Lung (tissue), 11 donors: ENCODE measurements at regions not wholly inside any gene's neighbourhood (a gene's known extent, or its start where the extent isn't known, plus 50 kb on each side); places are given as distances from the start of the nearest gene placed in this dataset.

Experiments
- ATAC-seq: fragments of 200-7000 bp; cut with Tn5 transposase; one replicate; pipeline ENCODE4 v1.9.1; 2020; ENCODE audit warnings: moderate number of reproducible peaks; ENCODE audit not compliant: insufficient read depth, low FRiP score
- DNase-seq, 3 donors: peaks; one replicate each; pipeline ENCODE4 v3.0.0-alpha.2; 2013 to 2017
- H3K27ac ChIP-seq, 2 donors: one replicate each; pipeline ENCODE4 v1.5.1; 2013; ENCODE audit warnings: mild to moderate bottlenecking in 2 of 2, moderate library complexity in 2 of 2, control low read depth in 1 of 2, inconsistent platforms in 1 of 2, low read depth in 1 of 2, low read length in 1 of 2
- H3K27me3 ChIP-seq, 3 donors: one replicate each; pipeline ENCODE4 v1.5.1; 2013; ENCODE audit warnings: low read length in 2 of 3; ENCODE audit not compliant: control insufficient read depth in 3 of 3, insufficient read depth in 3 of 3
- H3K36me3 ChIP-seq, 4 donors: one replicate each; pipeline ENCODE4 v1.5.1; 2013; ENCODE audit warnings: low read length in 4 of 4, mild to moderate bottlenecking in 1 of 4, moderate library complexity in 1 of 4; ENCODE audit not compliant: control insufficient read depth in 4 of 4, insufficient read depth in 4 of 4
- H3K4me1 ChIP-seq, 5 donors: one replicate each; pipeline ENCODE4 v1.5.1; 2013; ENCODE audit warnings: low read length in 5 of 5, mild to moderate bottlenecking in 2 of 5, moderate library complexity in 1 of 5; ENCODE audit not compliant: control insufficient read depth in 5 of 5, insufficient read depth in 5 of 5
- H3K4me3 ChIP-seq: one replicate; pipeline ENCODE4 v1.5.1; 2013; ENCODE audit warnings: mild to moderate bottlenecking, control low read depth, moderate library complexity
- H3K9ac ChIP-seq, 2 donors: one replicate each; pipeline ENCODE4 v1.5.1; 2013; ENCODE audit warnings: low read length in 2 of 2, control low read depth in 1 of 2; ENCODE audit not compliant: insufficient read depth in 1 of 2
- H3K9me3 ChIP-seq, 4 donors: one replicate each; pipeline ENCODE4 v1.5.1; 2013; ENCODE audit warnings: low read length in 3 of 4, mild to moderate bottlenecking in 1 of 4, moderate library complexity in 1 of 4; ENCODE audit not compliant: control insufficient read depth in 4 of 4, insufficient read depth in 3 of 4
- WGBS, 2 donors: extraction: QIAGEN DNeasy Blood & Tissue Kit; methylation state at CpG; one replicate each; pipeline ENCODE4 v1.1.7; 2013; 5-methylcytosine and 5-hydroxymethylcytosine counted together
- TF ChIP-seq, protein P1 (sequence below): IDR thresholded peaks from 2 replicates; pipeline ENCODE4 v1.5.1; 2012; ENCODE audit warnings: mild to moderate bottlenecking; ENCODE audit errors: control extremely low read depth, extremely low read depth
- donor health status: control.
- donor health status: control.
- donor health status: Bipolar disorder and iron deficiency.
- donor health status: healthy.
- donor health status: DM: yes; HTN: yes; CAD: no.

DNA sequence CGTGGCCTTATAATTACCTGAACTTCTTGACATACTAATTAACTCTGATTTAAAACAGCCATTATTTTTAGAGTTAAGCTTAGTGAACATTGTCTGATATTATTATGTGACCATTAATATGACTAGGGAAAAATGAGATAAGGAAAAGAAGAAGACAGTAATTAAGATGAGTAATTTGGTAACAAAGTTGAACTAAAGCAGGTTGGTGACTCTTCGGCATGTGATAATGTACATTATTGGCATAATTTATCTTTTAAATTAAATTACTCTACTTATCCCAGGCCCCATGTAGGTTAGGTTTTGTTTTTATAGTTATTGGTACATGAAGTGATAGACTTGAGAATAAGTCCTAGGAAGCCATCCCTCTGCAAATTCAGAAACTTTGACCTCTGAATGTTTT lies 249.7 kb upstream of the CFAP20DC start:
- Histone ChIP-seq H3K27me3 (no peaks in the 10 kb centered on the region), H3K4me1 (peaks cover 0 to 3% (median 0%) of the 10 kb centered on the region in 5 donors), H3K36me3 (no peaks in the 10 kb centered on the region), H3K27ac (no peak overlapping the region), H3K9ac (no peak overlapping the region), H3K4me3 (no peak overlapping the region), H3K9me3 (peaks cover 0 to 8% (median 3%) of the 10 kb centered on the region in 4 donors)
- DNase-seq (no peak), ATAC-seq (no peak)
- TF ChIP-seq, protein P1, sequence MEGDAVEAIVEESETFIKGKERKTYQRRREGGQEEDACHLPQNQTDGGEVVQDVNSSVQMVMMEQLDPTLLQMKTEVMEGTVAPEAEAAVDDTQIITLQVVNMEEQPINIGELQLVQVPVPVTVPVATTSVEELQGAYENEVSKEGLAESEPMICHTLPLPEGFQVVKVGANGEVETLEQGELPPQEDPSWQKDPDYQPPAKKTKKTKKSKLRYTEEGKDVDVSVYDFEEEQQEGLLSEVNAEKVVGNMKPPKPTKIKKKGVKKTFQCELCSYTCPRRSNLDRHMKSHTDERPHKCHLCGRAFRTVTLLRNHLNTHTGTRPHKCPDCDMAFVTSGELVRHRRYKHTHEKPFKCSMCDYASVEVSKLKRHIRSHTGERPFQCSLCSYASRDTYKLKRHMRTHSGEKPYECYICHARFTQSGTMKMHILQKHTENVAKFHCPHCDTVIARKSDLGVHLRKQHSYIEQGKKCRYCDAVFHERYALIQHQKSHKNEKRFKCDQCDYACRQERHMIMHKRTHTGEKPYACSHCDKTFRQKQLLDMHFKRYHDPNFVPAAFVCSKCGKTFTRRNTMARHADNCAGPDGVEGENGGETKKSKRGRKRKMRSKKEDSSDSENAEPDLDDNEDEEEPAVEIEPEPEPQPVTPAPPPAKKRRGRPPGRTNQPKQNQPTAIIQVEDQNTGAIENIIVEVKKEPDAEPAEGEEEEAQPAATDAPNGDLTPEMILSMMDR: no peak
- WGBS, 2 donors: 93 to 96% methylated on average over 2 of the region's 2 CpGs

DNA sequence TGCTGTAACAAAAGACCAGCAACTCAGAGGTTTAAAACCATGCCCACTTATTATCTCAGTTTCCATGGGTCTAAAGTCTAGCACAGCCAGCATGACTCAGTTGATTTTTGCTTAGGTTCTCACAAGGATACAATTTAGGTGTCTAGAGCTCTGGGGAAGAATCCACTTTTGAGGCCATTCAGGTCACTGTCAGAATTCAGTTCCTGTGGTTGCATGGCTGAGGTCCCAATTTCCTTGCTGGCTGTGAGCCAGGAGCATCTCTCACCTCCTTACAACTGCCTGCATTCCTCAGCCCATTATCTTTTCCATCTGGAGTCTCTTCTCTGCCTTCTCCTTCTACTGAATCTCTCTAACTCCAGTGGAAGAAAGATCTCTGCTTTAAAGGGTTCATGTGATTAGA lies 240.5 kb upstream of the CFAP20DC start:
- no peak overlapping the region for H3K4me3 ChIP-seq
- H3K9me3 ChIP-seq: peaks cover 0 to 12% (median 2%) of the 10 kb centered on the region in 4 donors
- no peaks in the 10 kb centered on the region for H3K36me3 ChIP-seq
- no peak overlapping the region for H3K9ac ChIP-seq
- TF ChIP-seq, protein P1: no peak
- DNase-seq (no peak), ATAC-seq (no peak)
- H3K27ac ChIP-seq: no peak overlapping the region
- no peaks in the 10 kb centered on the region for H3K4me1 ChIP-seq
- no peaks in the 10 kb centered on the region for H3K27me3 ChIP-seq

DNA sequence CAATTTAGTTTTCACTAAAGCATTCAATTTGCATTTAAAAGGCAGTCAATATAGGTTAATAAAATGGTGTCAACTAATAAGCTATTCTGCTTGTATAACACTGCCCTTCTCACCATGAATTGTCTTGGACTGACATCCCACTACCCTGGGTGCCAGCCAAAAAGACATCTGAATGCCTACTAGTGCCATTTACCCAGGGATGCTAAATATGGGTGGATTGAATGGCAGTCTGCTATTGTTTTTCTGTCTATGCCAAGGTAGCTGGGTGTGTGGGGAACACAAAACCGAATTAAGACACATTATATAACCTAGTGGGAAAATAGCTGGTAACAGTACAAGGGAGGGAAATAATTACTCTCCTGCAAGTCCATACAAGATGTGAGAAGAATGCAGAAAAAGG lies 240.0 kb upstream of the CFAP20DC start:
- no peaks in the 10 kb centered on the region for H3K36me3 ChIP-seq
- no peak overlapping the region for H3K27ac ChIP-seq
- 83 to 100% methylated on average over 1 of the region's 1 CpG for WGBS, 2 donors
- H3K9ac ChIP-seq: no peak overlapping the region
- ATAC-seq: no peak
- TF ChIP-seq, protein P1: no peak
- H3K4me3 ChIP-seq: no peak overlapping the region
- no peak for DNase-seq
- peaks cover 0 to 8% (median 2%) of the 10 kb centered on the region in 4 donors for H3K9me3 ChIP-seq
- no peaks in the 10 kb centered on the region for H3K27me3 ChIP-seq
- no peaks in the 10 kb centered on the region for H3K4me1 ChIP-seq

DNA sequence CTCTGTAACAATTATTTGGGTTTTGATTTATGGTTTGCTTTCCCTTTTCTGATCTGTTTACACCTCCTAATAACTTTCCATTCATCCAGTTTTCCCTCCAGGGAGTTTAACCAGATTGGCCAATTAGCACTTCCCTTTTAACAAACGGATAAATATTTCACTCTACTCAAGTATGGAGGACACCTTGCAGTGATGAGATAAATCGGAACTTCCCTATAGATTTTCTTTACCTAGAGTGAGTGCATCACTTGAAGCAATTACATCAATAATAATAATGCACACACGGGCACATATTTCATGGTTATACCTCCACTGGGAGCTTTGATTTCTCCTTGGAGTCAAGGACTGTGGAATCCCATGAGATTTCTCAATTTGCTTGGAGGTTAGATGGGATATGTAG lies 239.1 kb upstream of the CFAP20DC start:
- Histone ChIP-seq H3K36me3 (no peaks in the 10 kb centered on the region), H3K9me3 (peaks cover 0 to 6% (median 0%) of the 10 kb centered on the region in 4 donors), H3K27ac (no peak overlapping the region), H3K27me3 (no peaks in the 10 kb centered on the region), H3K4me1 (no peaks in the 10 kb centered on the region), H3K4me3 (no peak overlapping the region), H3K9ac (no peak overlapping the region)
- TF ChIP-seq, protein P1: no peak
- ATAC-seq: no peak
- no peak for DNase-seq
- WGBS, 2 donors: 43 to 52% methylated on average over 3 of the region's 3 CpGs
